Lower leg skin (tissue), 4 donors: ENCODE measurements at regions not wholly inside any gene's neighbourhood (a gene's known extent, or its start where the extent isn't known, plus 50 kb on each side); places are given as distances from the start of the nearest gene placed in this dataset.

ENCODE experiments used
- DNase-seq, 2 donors: peaks; one replicate each; pipeline ENCODE4 v3.0.0-alpha.2; 2019; ENCODE audit warnings: low spot score in 2 of 2
- H3K4me3 ChIP-seq: fragments of 200-600 bp; sonication (generic); 2 replicates; pipeline ENCODE4 v1.5.1; 2017; ENCODE audit warnings: mild to moderate bottlenecking, low read depth; ENCODE audit not compliant: poor library complexity, severe bottlenecking
- POLR2A ChIP-seq, 2 donors: fragments of 450-650 bp; IDR thresholded peaks; one replicate each; pipeline ENCODE4 v1.6.1; 2016 to 2017; ENCODE audit warnings: antibody characterized with exemption in 2 of 2, mild to moderate bottlenecking in 1 of 2, moderate library complexity in 1 of 2
- WGBS, 2 donors: methylation state at CpG; one replicate each; pipeline ENCODE4 v1.1.5; 2018; 5-methylcytosine and 5-hydroxymethylcytosine counted together
- intact Hi-C: fragments of 100-400 bp; cut with DNase I; formaldehyde crosslinking; loops from one replicate; pipeline ENCODE4 v1.15.0; 2023; ENCODE audit warnings: low total_unique reads
- TF ChIP-seq, protein P1 (sequence below), 3 donors: fragments of 450-650 bp; IDR thresholded peaks; one replicate each; pipeline ENCODE4 v1.5.1; 2016; ENCODE audit warnings: antibody characterized with exemption in 3 of 3, mild to moderate bottlenecking in 3 of 3, moderate library complexity in 2 of 3

- intact Hi-C loops, result no loop called here
- 63 to 72% methylated on average over 1 of the region's 1 CpG for WGBS, 2 donors
Measured at GRCh38 chr4:20367446-20367845, 115.7 kb downstream of the SLIT2 start.

DNA sequence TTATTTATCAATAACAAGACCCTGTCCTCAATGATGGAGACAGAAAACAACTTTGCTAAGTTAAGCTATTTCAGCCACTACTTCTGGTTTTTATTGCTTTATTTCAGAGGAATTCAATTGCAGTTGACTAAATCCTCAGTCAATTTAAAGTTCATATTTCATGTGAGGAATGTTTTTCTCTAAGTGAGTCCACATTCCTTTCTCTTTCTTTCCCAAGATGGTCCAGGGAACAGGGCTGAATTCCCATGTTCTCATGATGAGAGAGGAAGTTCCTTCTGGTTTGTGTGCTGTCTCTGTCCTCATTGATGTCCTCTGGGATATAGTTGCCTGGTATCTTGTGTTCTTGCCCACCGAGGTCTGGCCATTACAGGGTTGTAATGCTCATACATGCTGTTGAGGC lies 117.2 kb downstream of the SLIT2 start:
- H3K4me3 ChIP-seq, result no peak overlapping the region
- intact Hi-C loops, result no loop called here
- TF ChIP-seq POLR2A (IDR thresholded peaks at IDR 0.05), result no peak
- TF ChIP-seq, protein P1, sequence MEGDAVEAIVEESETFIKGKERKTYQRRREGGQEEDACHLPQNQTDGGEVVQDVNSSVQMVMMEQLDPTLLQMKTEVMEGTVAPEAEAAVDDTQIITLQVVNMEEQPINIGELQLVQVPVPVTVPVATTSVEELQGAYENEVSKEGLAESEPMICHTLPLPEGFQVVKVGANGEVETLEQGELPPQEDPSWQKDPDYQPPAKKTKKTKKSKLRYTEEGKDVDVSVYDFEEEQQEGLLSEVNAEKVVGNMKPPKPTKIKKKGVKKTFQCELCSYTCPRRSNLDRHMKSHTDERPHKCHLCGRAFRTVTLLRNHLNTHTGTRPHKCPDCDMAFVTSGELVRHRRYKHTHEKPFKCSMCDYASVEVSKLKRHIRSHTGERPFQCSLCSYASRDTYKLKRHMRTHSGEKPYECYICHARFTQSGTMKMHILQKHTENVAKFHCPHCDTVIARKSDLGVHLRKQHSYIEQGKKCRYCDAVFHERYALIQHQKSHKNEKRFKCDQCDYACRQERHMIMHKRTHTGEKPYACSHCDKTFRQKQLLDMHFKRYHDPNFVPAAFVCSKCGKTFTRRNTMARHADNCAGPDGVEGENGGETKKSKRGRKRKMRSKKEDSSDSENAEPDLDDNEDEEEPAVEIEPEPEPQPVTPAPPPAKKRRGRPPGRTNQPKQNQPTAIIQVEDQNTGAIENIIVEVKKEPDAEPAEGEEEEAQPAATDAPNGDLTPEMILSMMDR (IDR thresholded peaks at IDR 0.05), result no peak
- WGBS, 2 donors, result 60 to 65% methylated on average over 1 of the region's 1 CpG
- DNase-seq, result no peak

More at GRCh38 chr4:20367446-20367845, 115.7 kb downstream of the SLIT2 start:
- no peak for DNase-seq
- no peak for TF ChIP-seq POLR2A (IDR thresholded peaks at IDR 0.05)
- TF ChIP-seq, protein P1 (IDR thresholded peaks at IDR 0.05), result no peak
- no peak overlapping the region for H3K4me3 ChIP-seq

DNA sequence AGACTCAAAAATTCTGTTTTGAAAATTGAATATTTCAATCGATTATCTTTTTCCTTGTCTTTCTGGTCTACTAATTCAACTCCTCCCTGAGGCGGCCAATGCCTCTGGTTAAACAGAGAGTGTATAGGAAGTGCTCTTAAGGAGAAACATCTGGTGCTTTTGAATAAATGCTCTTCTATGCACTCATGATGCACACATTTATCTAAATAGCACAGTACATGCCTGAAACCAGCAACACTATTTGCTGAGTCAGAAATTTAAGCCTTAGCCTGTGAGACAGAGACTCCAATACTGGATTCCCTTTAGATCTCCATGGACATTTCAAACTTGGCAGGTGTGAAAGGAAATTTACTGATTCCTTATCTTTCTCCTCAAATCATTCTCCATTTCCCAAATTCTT lies 118.6 kb downstream of the SLIT2 start:
- intact Hi-C loops, result no loop called here
- no peak for DNase-seq
- no peak overlapping the region for H3K4me3 ChIP-seq
- 69 to 79% methylated on average over 2 of the region's 2 CpGs for WGBS, 2 donors
- TF ChIP-seq, protein P1 (IDR thresholded peaks at IDR 0.05), result no peak
- no peak for TF ChIP-seq POLR2A (IDR thresholded peaks at IDR 0.05)

DNA sequence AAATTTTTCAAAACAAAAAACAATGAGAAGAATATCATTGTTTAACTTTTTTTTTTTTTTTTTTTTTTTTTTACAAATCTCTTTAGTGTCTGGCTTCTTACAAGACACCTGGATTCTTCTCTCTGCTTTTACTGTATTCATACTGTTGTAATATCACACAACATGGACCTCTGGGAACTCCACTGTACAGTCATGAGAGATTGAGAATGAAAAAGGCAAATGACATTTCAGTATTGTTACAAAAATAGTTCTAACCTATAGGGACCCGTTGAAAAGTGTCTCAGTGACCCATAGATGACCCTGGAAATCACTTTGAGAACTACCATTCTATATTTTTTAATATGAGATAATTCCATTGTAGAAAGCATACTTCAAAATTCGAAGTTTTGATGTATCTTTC lies 124.4 kb downstream of the SLIT2 start:
- DNase-seq, result no peak
- intact Hi-C loops, result no loop called here
- TF ChIP-seq POLR2A (IDR thresholded peaks at IDR 0.05), result no peak
- TF ChIP-seq, protein P1 (IDR thresholded peaks at IDR 0.05), result no peak
- WGBS, 2 donors, result 77 to 85% methylated on average over 2 of the region's 2 CpGs
- H3K4me3 ChIP-seq, result no peak overlapping the region

GRCh38 chr4:20378181-20378580 lies 126.5 kb downstream of the SLIT2 start:
- no peak overlapping the region for H3K4me3 ChIP-seq
- 64 to 90% methylated on average over 1 of the region's 1 CpG for WGBS, 2 donors
- no peak for DNase-seq
- no peak for TF ChIP-seq POLR2A (IDR thresholded peaks at IDR 0.05)
- intact Hi-C loops, result no loop called here

GRCh38 chr4:20381005-20381404 lies 129.3 kb downstream of the SLIT2 start:
- TF ChIP-seq, protein P1 (IDR thresholded peaks at IDR 0.05), result no peak
- no peak for TF ChIP-seq POLR2A (IDR thresholded peaks at IDR 0.05)
- WGBS, 2 donors, result 90 to 93% methylated on average over 9 of the region's 9 CpGs
- H3K4me3 ChIP-seq, result no peak overlapping the region
- no peak for DNase-seq
- intact Hi-C loops, result no loop called here
